CD4-positive, alpha-beta T cell (primary cell): ENCODE measurements at regions not wholly inside any gene's neighbourhood (a gene's known extent, or its start where the extent isn't known, plus 50 kb on each side); places are given as distances from the start of the nearest gene placed in this dataset.

ENCODE experiments used
- ATAC-seq: fragments of 200-7000 bp; cut with Tn5 transposase; one replicate; pipeline ENCODE4 v1.10.0; 2022; ENCODE audit warnings: mild to moderate bottlenecking; ENCODE audit not compliant: poor library complexity
- CTCF ChIA-PET: fragments of 350-600 bp; sonication (Branson Sonifier 250); formaldehyde crosslinking; loops from one replicate; lab custom pipeline; 2021; ENCODE audit warnings: antibody characterized with exemption, inconsistent platforms; lab: Charles Lee
- POLR2A ChIA-PET: fragments of 350-600 bp; sonication (Branson Sonifier 250); formaldehyde crosslinking; loops from one replicate; lab custom pipeline; 2021; ENCODE audit warnings: antibody characterized with exemption, inconsistent platforms; lab: Charles Lee
- DNase-seq, 14 experiments: peaks; one replicate each; pipeline ENCODE4 v3.0.0-alpha.2; 2013 to 2020; ENCODE audit warnings: mixed read lengths in 2 of 14
- H3K27ac ChIP-seq, 2 donors: one replicate each; pipeline versions ENCODE4 v1.5.1 to v1.7.0; 2013; ENCODE audit warnings: low read length in 2 of 2, low read depth in 1 of 2, mild to moderate bottlenecking in 1 of 2
- H3K27me3 ChIP-seq, 2 experiments: 1 replicate in 1 of 2; 2 replicates in 1 of 2; pipeline versions ENCODE4 v1.6.1 to v1.7.0; 2013; ENCODE audit warnings: low read length in 2 of 2, control low read depth in 1 of 2, mild to moderate bottlenecking in 1 of 2, moderate library complexity in 1 of 2; ENCODE audit not compliant: insufficient read depth in 2 of 2, control insufficient read depth in 1 of 2
- H3K36me3 ChIP-seq: one replicate; pipeline ENCODE4 v1.6.1; 2013; ENCODE audit warnings: low read length, control low read depth; ENCODE audit not compliant: insufficient read depth
- H3K4me1 ChIP-seq: one replicate; pipeline ENCODE4 v1.6.1; 2013; ENCODE audit warnings: low read length, control low read depth; ENCODE audit not compliant: insufficient read depth
- H3K4me3 ChIP-seq: one replicate; pipeline ENCODE4 v1.5.1; 2013; ENCODE audit warnings: mild to moderate bottlenecking, low read length, moderate library complexity
- H3K9me3 ChIP-seq, 2 experiments: 1 replicate in 1 of 2; 2 replicates in 1 of 2; pipeline versions ENCODE4 v1.6.1 to v1.7.0; 2013; ENCODE audit warnings: low read length in 2 of 2, mild to moderate bottlenecking in 2 of 2, control low read depth in 1 of 2, moderate library complexity in 1 of 2; ENCODE audit not compliant: control insufficient read depth in 1 of 2, insufficient read depth in 1 of 2
- H3K27ac Mint-ChIP-seq: one replicate; pipeline ENCODE4 v1.8.0; 2020; ENCODE audit warnings: mixed read lengths
- H3K27me3 Mint-ChIP-seq: one replicate; pipeline ENCODE4 v1.8.0; 2021; ENCODE audit warnings: mixed read lengths
- H3K36me3 Mint-ChIP-seq: one replicate; pipeline ENCODE4 v1.8.0; 2021; ENCODE audit warnings: low read depth, mixed read lengths
- H3K4me1 Mint-ChIP-seq: one replicate; pipeline ENCODE4 v1.8.0; 2021; ENCODE audit warnings: low read depth, mixed read lengths
- H3K4me3 Mint-ChIP-seq: one replicate; pipeline ENCODE4 v1.8.0; 2020; ENCODE audit warnings: mild to moderate bottlenecking, mixed read lengths
- H3K9me3 Mint-ChIP-seq: one replicate; pipeline ENCODE4 v1.8.0; 2020; ENCODE audit warnings: mixed read lengths
- CTCF ChIP-seq: fragments of 200-600 bp; IDR thresholded peaks from one replicate; pipeline ENCODE4 v1.8.0; 2022; ENCODE audit warnings: antibody characterized with exemption, mild to moderate bottlenecking
- intact Hi-C, 2 experiments: fragments of 100-400 bp; cut with DNase I in 1 of 2; cut with micrococcal nuclease in 1 of 2; formaldehyde crosslinking; loops; one replicate each; pipeline versions ENCODE4 v1.15.1 to v1.9.0; 2023 to 2025; cut with DNase I, micrococcal nuclease

DNA sequence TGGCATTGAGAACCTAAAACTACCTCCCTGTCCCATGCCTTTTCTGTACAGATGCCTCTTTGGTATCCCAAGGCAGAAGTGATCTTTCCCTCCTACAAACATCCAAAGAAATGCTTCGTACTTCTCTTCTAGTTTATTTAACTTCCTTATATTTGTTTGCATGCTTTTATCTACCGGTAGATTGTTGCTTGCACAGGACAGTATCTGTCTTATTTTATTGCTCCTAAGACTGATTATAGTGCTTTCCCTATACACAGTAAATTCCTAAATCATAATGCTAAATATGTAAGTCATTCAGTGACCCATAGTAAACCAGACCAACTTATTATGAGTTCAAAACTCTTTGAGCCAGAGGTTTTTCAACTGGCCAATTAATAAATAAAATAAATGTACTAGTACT, 156.9 kb downstream of the PRELID2 start:
- H3K36me3 Mint-ChIP-seq, result no peaks in the 10 kb centered on the region
- Histone ChIP-seq H3K9me3 (no peaks in the 10 kb centered on the region), H3K4me3 (no peak overlapping the region), H3K27me3 (no peaks in the 10 kb centered on the region), H3K36me3 (no peaks in the 10 kb centered on the region), H3K27ac (no peak overlapping the region), H3K4me1 (no peaks in the 10 kb centered on the region)
- POLR2A ChIA-PET, result no interaction called here
- no peak overlapping the region for H3K4me3 Mint-ChIP-seq
- no peaks in the 10 kb centered on the region for H3K9me3 Mint-ChIP-seq
- H3K4me1 Mint-ChIP-seq, result no peaks in the 10 kb centered on the region
- no peaks in the 10 kb centered on the region for H3K27me3 Mint-ChIP-seq
- no peak overlapping the region for H3K27ac Mint-ChIP-seq
- TF ChIP-seq CTCF, result no peak
- CTCF ChIA-PET, result no interaction called here
- intact Hi-C loops, result no loop called here
- ATAC-seq, result no peak
- DNase-seq, result no peak

GRCh38 chr5:145673786-145674185, 161.4 kb downstream of the PRELID2 start:
- no peaks in the 10 kb centered on the region for H3K4me1 Mint-ChIP-seq
- ChIA-PET CTCF (no interaction called here), POLR2A (no interaction called here)
- H3K27ac ChIP-seq, result no peak overlapping the region
- no peaks in the 10 kb centered on the region for H3K9me3 ChIP-seq
- TF ChIP-seq CTCF, result no peak
- H3K27me3 Mint-ChIP-seq, result peaks cover 10% of the 10 kb centered on the region
- no peaks in the 10 kb centered on the region for H3K36me3 ChIP-seq
- H3K36me3 Mint-ChIP-seq, result no peaks in the 10 kb centered on the region
- no peak for ATAC-seq
- no peaks in the 10 kb centered on the region for H3K9me3 Mint-ChIP-seq
- no peaks in the 10 kb centered on the region for H3K4me1 ChIP-seq
- no peak overlapping the region for H3K27ac Mint-ChIP-seq
- H3K4me3 ChIP-seq, result no peak overlapping the region
- no peak overlapping the region for H3K4me3 Mint-ChIP-seq
- no peaks in the 10 kb centered on the region for H3K27me3 ChIP-seq
- DNase-seq, result no peak
- intact Hi-C loops, result no loop called here

GRCh38 chr5:145668714-145669113, 166.4 kb downstream of the PRELID2 start:
- no peak for ATAC-seq
- CTCF ChIA-PET, result no interaction called here

More at GRCh38 chr5:145668714-145669113, 166.4 kb downstream of the PRELID2 start:
- POLR2A ChIA-PET, result no interaction called here
- Histone ChIP-seq H3K27ac (no peak overlapping the region), H3K36me3 (no peaks in the 10 kb centered on the region), H3K4me1 (no peaks in the 10 kb centered on the region), H3K27me3 (no peaks in the 10 kb centered on the region), H3K4me3 (no peak overlapping the region), H3K9me3 (no peaks in the 10 kb centered on the region)
- no peak for TF ChIP-seq CTCF
- Mint-ChIP-seq H3K27ac (no peak overlapping the region), H3K4me3 (no peak overlapping the region), H3K36me3 (no peaks in the 10 kb centered on the region), H3K4me1 (no peaks in the 10 kb centered on the region), H3K27me3 (peaks cover 10% of the 10 kb centered on the region), H3K9me3 (no peaks in the 10 kb centered on the region)
- intact Hi-C loops, result no loop called here
- no peak for DNase-seq
